CD4-positive, alpha-beta T cell (primary cell): ENCODE measurements at regions not wholly inside any gene's neighbourhood (a gene's known extent, or its start where the extent isn't known, plus 50 kb on each side); places are given as distances from the start of the nearest gene placed in this dataset.

Experiments
- ATAC-seq: fragments of 200-7000 bp; cut with Tn5 transposase; one replicate; pipeline ENCODE4 v1.10.0; 2022; ENCODE audit warnings: mild to moderate bottlenecking; ENCODE audit not compliant: poor library complexity
- CTCF ChIA-PET: fragments of 350-600 bp; sonication (Branson Sonifier 250); formaldehyde crosslinking; loops from one replicate; lab custom pipeline; 2021; ENCODE audit warnings: antibody characterized with exemption, inconsistent platforms; lab: Charles Lee
- POLR2A ChIA-PET: fragments of 350-600 bp; sonication (Branson Sonifier 250); formaldehyde crosslinking; loops from one replicate; lab custom pipeline; 2021; ENCODE audit warnings: antibody characterized with exemption, inconsistent platforms; lab: Charles Lee
- DNase-seq, 14 experiments: peaks; one replicate each; pipeline ENCODE4 v3.0.0-alpha.2; 2013 to 2020; ENCODE audit warnings: mixed read lengths in 2 of 14
- H3K27ac ChIP-seq, 2 donors: one replicate each; pipeline versions ENCODE4 v1.5.1 to v1.7.0; 2013; ENCODE audit warnings: low read length in 2 of 2, low read depth in 1 of 2, mild to moderate bottlenecking in 1 of 2
- H3K27me3 ChIP-seq, 2 experiments: 1 replicate in 1 of 2; 2 replicates in 1 of 2; pipeline versions ENCODE4 v1.6.1 to v1.7.0; 2013; ENCODE audit warnings: low read length in 2 of 2, control low read depth in 1 of 2, mild to moderate bottlenecking in 1 of 2, moderate library complexity in 1 of 2; ENCODE audit not compliant: insufficient read depth in 2 of 2, control insufficient read depth in 1 of 2
- H3K36me3 ChIP-seq: one replicate; pipeline ENCODE4 v1.6.1; 2013; ENCODE audit warnings: low read length, control low read depth; ENCODE audit not compliant: insufficient read depth
- H3K4me1 ChIP-seq: one replicate; pipeline ENCODE4 v1.6.1; 2013; ENCODE audit warnings: low read length, control low read depth; ENCODE audit not compliant: insufficient read depth
- H3K4me3 ChIP-seq: one replicate; pipeline ENCODE4 v1.5.1; 2013; ENCODE audit warnings: mild to moderate bottlenecking, low read length, moderate library complexity
- H3K9me3 ChIP-seq, 2 experiments: 1 replicate in 1 of 2; 2 replicates in 1 of 2; pipeline versions ENCODE4 v1.6.1 to v1.7.0; 2013; ENCODE audit warnings: low read length in 2 of 2, mild to moderate bottlenecking in 2 of 2, control low read depth in 1 of 2, moderate library complexity in 1 of 2; ENCODE audit not compliant: control insufficient read depth in 1 of 2, insufficient read depth in 1 of 2
- H3K27ac Mint-ChIP-seq: one replicate; pipeline ENCODE4 v1.8.0; 2020; ENCODE audit warnings: mixed read lengths
- H3K27me3 Mint-ChIP-seq: one replicate; pipeline ENCODE4 v1.8.0; 2021; ENCODE audit warnings: mixed read lengths
- H3K36me3 Mint-ChIP-seq: one replicate; pipeline ENCODE4 v1.8.0; 2021; ENCODE audit warnings: low read depth, mixed read lengths
- H3K4me1 Mint-ChIP-seq: one replicate; pipeline ENCODE4 v1.8.0; 2021; ENCODE audit warnings: low read depth, mixed read lengths
- H3K4me3 Mint-ChIP-seq: one replicate; pipeline ENCODE4 v1.8.0; 2020; ENCODE audit warnings: mild to moderate bottlenecking, mixed read lengths
- H3K9me3 Mint-ChIP-seq: one replicate; pipeline ENCODE4 v1.8.0; 2020; ENCODE audit warnings: mixed read lengths
- intact Hi-C, 2 experiments: fragments of 100-400 bp; cut with DNase I in 1 of 2; cut with micrococcal nuclease in 1 of 2; formaldehyde crosslinking; loops; one replicate each; pipeline versions ENCODE4 v1.15.1 to v1.9.0; 2023 to 2025; cut with DNase I, micrococcal nuclease
- TF ChIP-seq, protein P1 (sequence below): fragments of 200-600 bp; IDR thresholded peaks from one replicate; pipeline ENCODE4 v1.8.0; 2022; ENCODE audit warnings: antibody characterized with exemption, mild to moderate bottlenecking

- Mint-ChIP-seq H3K9me3 (no peaks in the 10 kb centered on the region), H3K27ac (no peak overlapping the region), H3K36me3 (no peaks in the 10 kb centered on the region), H3K27me3 (peaks cover 8% of the 10 kb centered on the region), H3K4me1 (no peaks in the 10 kb centered on the region), H3K4me3 (no peak overlapping the region)
- CTCF ChIA-PET, result no interaction called here
- ATAC-seq (no peak), DNase-seq (no peak)
- H3K4me1 ChIP-seq, result no peaks in the 10 kb centered on the region
- POLR2A ChIA-PET, result no interaction called here
- H3K27ac ChIP-seq, result no peak overlapping the region
- no peaks in the 10 kb centered on the region for H3K36me3 ChIP-seq
- intact Hi-C loops, result no loop called here
- H3K9me3 ChIP-seq, result peaks cover 0 to 4% of the 10 kb centered on the region in 2 experiments
- no peaks in the 10 kb centered on the region for H3K27me3 ChIP-seq
- H3K4me3 ChIP-seq, result no peak overlapping the region
- TF ChIP-seq, protein P1, sequence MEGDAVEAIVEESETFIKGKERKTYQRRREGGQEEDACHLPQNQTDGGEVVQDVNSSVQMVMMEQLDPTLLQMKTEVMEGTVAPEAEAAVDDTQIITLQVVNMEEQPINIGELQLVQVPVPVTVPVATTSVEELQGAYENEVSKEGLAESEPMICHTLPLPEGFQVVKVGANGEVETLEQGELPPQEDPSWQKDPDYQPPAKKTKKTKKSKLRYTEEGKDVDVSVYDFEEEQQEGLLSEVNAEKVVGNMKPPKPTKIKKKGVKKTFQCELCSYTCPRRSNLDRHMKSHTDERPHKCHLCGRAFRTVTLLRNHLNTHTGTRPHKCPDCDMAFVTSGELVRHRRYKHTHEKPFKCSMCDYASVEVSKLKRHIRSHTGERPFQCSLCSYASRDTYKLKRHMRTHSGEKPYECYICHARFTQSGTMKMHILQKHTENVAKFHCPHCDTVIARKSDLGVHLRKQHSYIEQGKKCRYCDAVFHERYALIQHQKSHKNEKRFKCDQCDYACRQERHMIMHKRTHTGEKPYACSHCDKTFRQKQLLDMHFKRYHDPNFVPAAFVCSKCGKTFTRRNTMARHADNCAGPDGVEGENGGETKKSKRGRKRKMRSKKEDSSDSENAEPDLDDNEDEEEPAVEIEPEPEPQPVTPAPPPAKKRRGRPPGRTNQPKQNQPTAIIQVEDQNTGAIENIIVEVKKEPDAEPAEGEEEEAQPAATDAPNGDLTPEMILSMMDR, result no peak
Measured at GRCh38 chr4:100721077-100721476, 203.3 kb upstream of the EMCN start.

DNA sequence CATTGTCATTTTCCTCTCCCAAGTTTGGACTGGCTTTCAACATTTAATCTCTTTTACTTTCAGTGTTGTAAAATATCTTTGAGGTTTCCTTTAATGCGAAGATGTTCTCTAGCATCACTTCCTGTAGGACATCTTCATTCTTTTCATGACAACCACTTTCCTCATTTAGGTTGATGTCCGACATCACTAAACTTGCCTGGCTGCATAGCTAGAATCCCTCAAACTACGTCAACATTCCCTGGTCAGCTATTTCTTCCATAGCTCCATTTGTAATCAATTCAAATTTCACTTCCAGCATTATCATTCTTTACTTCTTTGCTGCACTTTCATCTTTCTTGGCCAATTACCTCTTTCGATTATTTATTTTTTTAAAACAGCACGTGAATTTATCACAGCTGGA is 198.6 kb upstream of the EMCN start:
- Histone ChIP-seq H3K36me3 (no peaks in the 10 kb centered on the region), H3K27ac (no peak overlapping the region), H3K4me3 (no peak overlapping the region), H3K27me3 (no peaks in the 10 kb centered on the region), H3K4me1 (no peaks in the 10 kb centered on the region), H3K9me3 (no peaks in the 10 kb centered on the region)
- DNase-seq (no peak), ATAC-seq (no peak)
- no peak overlapping the region for H3K27ac Mint-ChIP-seq
- POLR2A ChIA-PET, result no interaction called here
- CTCF ChIA-PET, result no interaction called here
- peaks cover 2% of the 10 kb centered on the region for H3K9me3 Mint-ChIP-seq
- TF ChIP-seq, protein P1, result no peak
- H3K36me3 Mint-ChIP-seq, result no peaks in the 10 kb centered on the region
- intact Hi-C loops, result no loop called here
- H3K27me3 Mint-ChIP-seq, result no peaks in the 10 kb centered on the region
- no peak overlapping the region for H3K4me3 Mint-ChIP-seq
- no peaks in the 10 kb centered on the region for H3K4me1 Mint-ChIP-seq

GRCh38 chr4:100708776-100709175 is 191.0 kb upstream of the EMCN start:
- Histone ChIP-seq H3K27ac (no peak overlapping the region), H3K36me3 (no peaks in the 10 kb centered on the region), H3K9me3 (no peaks in the 10 kb centered on the region), H3K4me3 (no peak overlapping the region), H3K27me3 (no peaks in the 10 kb centered on the region), H3K4me1 (no peaks in the 10 kb centered on the region)
- Mint-ChIP-seq H3K4me3 (no peak overlapping the region), H3K36me3 (no peaks in the 10 kb centered on the region), H3K27me3 (no peaks in the 10 kb centered on the region), H3K27ac (no peak overlapping the region), H3K4me1 (no peaks in the 10 kb centered on the region), H3K9me3 (no peaks in the 10 kb centered on the region)
- TF ChIP-seq, protein P1, result no peak
- intact Hi-C loops, result no loop called here
- DNase-seq (no peak), ATAC-seq (no peak)
- ChIA-PET POLR2A (no interaction called here), CTCF (no interaction called here)
